Neuronal stem cell (in vitro differentiated cells): ENCODE measurements at regions not wholly inside any gene's neighbourhood (a gene's known extent, or its start where the extent isn't known, plus 50 kb on each side); places are given as distances from the start of the nearest gene placed in this dataset.

ENCODE experiments used
- DNase-seq: peaks from one replicate; pipeline ENCODE4 v3.0.0-alpha.2; 2013; ENCODE audit warnings: low spot score
- H2AFZ ChIP-seq: one replicate; pipeline ENCODE4 v1.6.1; 2013; ENCODE audit warnings: mild to moderate bottlenecking, low read length, inconsistent platforms
- H2AK5ac ChIP-seq: 2 replicates; pipeline ENCODE4 v1.6.1; 2013; ENCODE audit warnings: low read depth, mild to moderate bottlenecking, inconsistent platforms, low read length, moderate library complexity, mixed read lengths
- H2BK120ac ChIP-seq: 2 replicates; pipeline ENCODE4 v1.6.1; 2013; ENCODE audit warnings: low read depth, mild to moderate bottlenecking, inconsistent platforms, low read length, moderate library complexity, mixed read lengths
- H2BK12ac ChIP-seq: one replicate; pipeline ENCODE4 v1.6.1; 2013; ENCODE audit warnings: low read length, inconsistent platforms
- H2BK15ac ChIP-seq: 2 replicates; pipeline ENCODE4 v1.6.1; 2013; ENCODE audit warnings: mild to moderate bottlenecking, low read length, inconsistent platforms, mixed read lengths
- H2BK5ac ChIP-seq: one replicate; pipeline ENCODE4 v1.6.1; 2013; ENCODE audit warnings: inconsistent platforms, mild to moderate bottlenecking, low read length, moderate library complexity
- H3K14ac ChIP-seq: one replicate; pipeline ENCODE4 v1.6.1; 2013; ENCODE audit warnings: low read length, inconsistent platforms
- H3K18ac ChIP-seq: 2 replicates; pipeline ENCODE4 v1.6.1; 2013; ENCODE audit warnings: low read length, inconsistent platforms
- H3K23ac ChIP-seq: 2 replicates; pipeline ENCODE4 v1.6.1; 2013; ENCODE audit warnings: low read depth, mild to moderate bottlenecking, mixed read lengths, low read length, inconsistent platforms; ENCODE audit not compliant: poor library complexity
- H3K27ac ChIP-seq: replicated peaks from 3 replicates; pipeline ENCODE4 v1.5.1; 2013; ENCODE audit warnings: low read length, inconsistent platforms
- H3K27me3 ChIP-seq, 3 experiments: 2 replicates each; pipeline ENCODE4 v1.6.1; 2013; ENCODE audit warnings: low read length in 3 of 3, mild to moderate bottlenecking in 2 of 3, inconsistent platforms in 1 of 3, low read depth in 1 of 3, mixed read lengths in 1 of 3, moderate library complexity in 1 of 3; ENCODE audit not compliant: control insufficient read depth in 3 of 3, insufficient read depth in 3 of 3
- H3K36me3 ChIP-seq, 2 donors: replicated peaks in 1 of 2; 2 replicates each; pipeline ENCODE4 v1.6.1; 2013; ENCODE audit warnings: low read length in 2 of 2; ENCODE audit not compliant: control insufficient read depth in 2 of 2, insufficient read depth in 2 of 2
- H3K4ac ChIP-seq: 2 replicates; pipeline ENCODE4 v1.6.1; 2013; ENCODE audit warnings: inconsistent platforms, mild to moderate bottlenecking, low read length, moderate library complexity
- H3K4me1 ChIP-seq, 2 donors: 1 replicate in 1 of 2; 2 replicates in 1 of 2; pipeline ENCODE4 v1.6.1; 2013; ENCODE audit warnings: low read length in 2 of 2, low read depth in 1 of 2; ENCODE audit not compliant: control insufficient read depth in 2 of 2, insufficient read depth in 1 of 2
- H3K4me2 ChIP-seq: one replicate; pipeline ENCODE4 v1.6.1; 2013; ENCODE audit warnings: mild to moderate bottlenecking, low read length, inconsistent platforms; ENCODE audit not compliant: insufficient read depth, poor library complexity, severe bottlenecking
- H3K4me3 ChIP-seq, 2 donors: 2 replicates each; pipeline ENCODE4 v1.5.1; 2013; ENCODE audit warnings: low read length in 2 of 2, mild to moderate bottlenecking in 2 of 2, inconsistent platforms in 1 of 2, moderate library complexity in 1 of 2
- H3K79me1 ChIP-seq: one replicate; pipeline ENCODE4 v1.6.1; 2013; ENCODE audit warnings: low read depth, mild to moderate bottlenecking, inconsistent platforms, low read length, moderate library complexity
- H3K9ac ChIP-seq: one replicate; pipeline ENCODE4 v1.6.1; 2013; ENCODE audit warnings: mild to moderate bottlenecking, low read depth, low read length, inconsistent platforms; ENCODE audit not compliant: poor library complexity
- H3K9me3 ChIP-seq, 2 donors: replicated peaks in 1 of 2; 2 replicates each; pipeline versions ENCODE3 to v1.6.1; 2013; ENCODE audit warnings: low read length in 2 of 2, mild to moderate bottlenecking in 2 of 2, inconsistent platforms in 1 of 2, low read depth in 1 of 2, mixed read lengths in 1 of 2, moderate library complexity in 1 of 2; ENCODE audit not compliant: control insufficient read depth in 2 of 2, insufficient read depth in 1 of 2
- H4K8ac ChIP-seq: one replicate; pipeline ENCODE4 v1.6.1; 2013; ENCODE audit warnings: low read depth, mild to moderate bottlenecking, inconsistent platforms, low read length, moderate library complexity
- H4K91ac ChIP-seq: one replicate; pipeline ENCODE4 v1.6.1; 2013; ENCODE audit warnings: low read length, low read depth, mild to moderate bottlenecking, inconsistent platforms; ENCODE audit not compliant: poor library complexity
- WGBS, 2 donors: extraction: QIAGEN DNeasy Blood & Tissue Kit; methylation state at CpG; one replicate each; pipeline ENCODE4 v1.1.7; 2013; ENCODE audit warnings: missing lambda C conversion rate in 2 of 2, mixed read lengths in 1 of 2; ENCODE audit not compliant: insufficient read length in 2 of 2, insufficient replicate concordance in 1 of 2; ENCODE audit errors: extremely low coverage in 2 of 2; 5-methylcytosine and 5-hydroxymethylcytosine counted together

- Histone ChIP-seq H2AK5ac (no peak overlapping the region), H4K91ac (no peak overlapping the region), H2AFZ (no peak overlapping the region), H3K23ac (no peak overlapping the region), H3K9ac (no peak overlapping the region), H2BK120ac (no peak overlapping the region), H3K36me3 (no peaks in the 10 kb centered on the region), H2BK15ac (no peak overlapping the region), H3K79me1 (no peaks in the 10 kb centered on the region), H2BK5ac (no peak overlapping the region), H3K4me2 (no peak overlapping the region), H3K14ac (no peak overlapping the region), H3K27me3 (no peaks in the 10 kb centered on the region), H2BK12ac (no peak overlapping the region), H3K4me3 (no peak overlapping the region), H3K9me3 (no peaks in the 10 kb centered on the region), H3K4me1 (no peaks in the 10 kb centered on the region), H3K4ac (no peak overlapping the region), H3K27ac (no peak overlapping the region), H3K18ac (no peak overlapping the region), H4K8ac (no peak overlapping the region)
- no peak for DNase-seq
- no CpG with 5 or more reads among the region's 5 CpGs for WGBS, 2 donors
Observed at GRCh38 chr6:101275251-101275650, 118.3 kb upstream of the GRIK2 start.

- no peaks in the 10 kb centered on the region for H3K9me3 ChIP-seq
- no peak for DNase-seq
Observed at GRCh38 chr6:101276066-101276465, 117.4 kb upstream of the GRIK2 start.

GRCh38 chr6:101279410-101279809 is 114.1 kb upstream of the GRIK2 start:
- H3K79me1 ChIP-seq, result no peaks in the 10 kb centered on the region
- no peak overlapping the region for H2BK15ac ChIP-seq
- no peak overlapping the region for H3K9ac ChIP-seq
- no peak overlapping the region for H2AFZ ChIP-seq
- H4K91ac ChIP-seq, result no peak overlapping the region
- no peak overlapping the region for H2AK5ac ChIP-seq
- H3K27ac ChIP-seq, result no peak overlapping the region
- no peak overlapping the region for H4K8ac ChIP-seq
- no peak overlapping the region for H3K4me2 ChIP-seq
- no peak overlapping the region for H3K4me3 ChIP-seq
- H3K23ac ChIP-seq, result no peak overlapping the region
- no peak overlapping the region for H3K18ac ChIP-seq
- no peak overlapping the region for H3K4ac ChIP-seq
- no peak overlapping the region for H3K14ac ChIP-seq
- no peaks in the 10 kb centered on the region for H3K27me3 ChIP-seq
- no peaks in the 10 kb centered on the region for H3K36me3 ChIP-seq
- no peaks in the 10 kb centered on the region for H3K4me1 ChIP-seq
- H3K9me3 ChIP-seq, result no peaks in the 10 kb centered on the region
- no peak overlapping the region for H2BK5ac ChIP-seq
- no peak overlapping the region for H2BK12ac ChIP-seq
- DNase-seq, result no peak
- no peak overlapping the region for H2BK120ac ChIP-seq

More at GRCh38 chr6:101276066-101276465, 117.4 kb upstream of the GRIK2 start:
- Histone ChIP-seq H4K91ac (no peak overlapping the region), H3K18ac (no peak overlapping the region), H3K9ac (no peak overlapping the region), H2BK5ac (no peak overlapping the region), H2BK15ac (no peak overlapping the region), H2AFZ (no peak overlapping the region), H2AK5ac (no peak overlapping the region), H3K4me3 (no peak overlapping the region), H3K27ac (no peak overlapping the region), H3K4me2 (no peak overlapping the region), H3K23ac (no peak overlapping the region), H2BK12ac (no peak overlapping the region), H3K27me3 (no peaks in the 10 kb centered on the region), H3K14ac (no peak overlapping the region), H4K8ac (no peak overlapping the region), H3K79me1 (no peaks in the 10 kb centered on the region), H3K4ac (no peak overlapping the region), H2BK120ac (no peak overlapping the region), H3K4me1 (no peaks in the 10 kb centered on the region), H3K36me3 (no peaks in the 10 kb centered on the region)

- no peak for DNase-seq
- Histone ChIP-seq H3K4ac (no peak overlapping the region), H3K79me1 (no peaks in the 10 kb centered on the region), H2BK120ac (no peak overlapping the region), H3K27ac (no peak overlapping the region), H3K18ac (no peak overlapping the region), H3K4me1 (no peaks in the 10 kb centered on the region), H3K27me3 (no peaks in the 10 kb centered on the region), H2BK15ac (no peak overlapping the region), H4K8ac (no peak overlapping the region), H4K91ac (no peak overlapping the region), H2AFZ (no peak overlapping the region), H3K9me3 (no peaks in the 10 kb centered on the region), H3K23ac (no peak overlapping the region), H3K36me3 (no peaks in the 10 kb centered on the region), H2BK5ac (no peak overlapping the region), H3K4me2 (no peak overlapping the region), H3K14ac (no peak overlapping the region), H2AK5ac (no peak overlapping the region), H2BK12ac (no peak overlapping the region), H3K9ac (no peak overlapping the region), H3K4me3 (no peak overlapping the region)
Observed at GRCh38 chr6:101281266-101281665, 112.2 kb upstream of the GRIK2 start.
